22Rv1 (cell line): ENCODE measurements at regions not wholly inside any gene's neighbourhood (a gene's known extent, or its start where the extent isn't known, plus 50 kb on each side); places are given as distances from the start of the nearest gene placed in this dataset.

Source experiments
- ZFX ChIP-seq: fragments of 450-650 bp; IDR thresholded peaks from 2 replicates; pipeline ENCODE4 v1.6.1; 2017; ENCODE audit warnings: antibody characterized with exemption, borderline replicate concordance
- TF ChIP-seq, protein P1 (sequence below): fragments of 450-650 bp; IDR thresholded peaks from 2 replicates; pipeline ENCODE4 v1.5.1; 2017; ENCODE audit warnings: mild to moderate bottlenecking

DNA sequence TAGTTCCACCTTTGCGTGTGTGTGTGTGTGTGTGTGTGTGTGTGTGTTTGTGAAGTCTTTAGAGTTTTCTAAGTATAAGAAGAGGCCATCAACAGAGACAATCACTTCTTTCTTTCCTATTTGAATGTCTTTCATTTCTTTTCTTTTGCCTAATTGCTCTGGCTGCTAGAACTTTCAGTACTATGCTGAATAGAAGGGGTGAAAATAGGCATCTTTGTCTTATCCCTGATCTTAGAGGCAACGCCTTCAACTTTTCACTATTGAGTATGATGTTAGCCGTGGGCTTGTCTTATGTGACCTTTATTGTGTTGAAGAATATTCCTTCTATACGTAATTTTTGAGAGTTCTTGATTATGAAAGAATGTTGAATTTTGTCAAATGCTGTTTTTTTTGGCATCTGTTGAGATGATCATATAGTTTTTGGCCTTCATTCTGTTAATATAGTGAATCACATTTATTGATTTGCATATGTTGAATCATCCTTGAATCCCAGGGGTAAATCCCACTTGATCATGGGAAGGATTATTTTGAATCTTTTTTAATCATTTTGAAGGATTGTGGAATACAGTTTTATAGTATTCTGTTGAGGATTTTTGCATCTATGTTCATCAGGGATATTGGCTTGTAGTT lies 134.8 kb upstream of the CD180 start:
- TF ChIP-seq, protein P1, sequence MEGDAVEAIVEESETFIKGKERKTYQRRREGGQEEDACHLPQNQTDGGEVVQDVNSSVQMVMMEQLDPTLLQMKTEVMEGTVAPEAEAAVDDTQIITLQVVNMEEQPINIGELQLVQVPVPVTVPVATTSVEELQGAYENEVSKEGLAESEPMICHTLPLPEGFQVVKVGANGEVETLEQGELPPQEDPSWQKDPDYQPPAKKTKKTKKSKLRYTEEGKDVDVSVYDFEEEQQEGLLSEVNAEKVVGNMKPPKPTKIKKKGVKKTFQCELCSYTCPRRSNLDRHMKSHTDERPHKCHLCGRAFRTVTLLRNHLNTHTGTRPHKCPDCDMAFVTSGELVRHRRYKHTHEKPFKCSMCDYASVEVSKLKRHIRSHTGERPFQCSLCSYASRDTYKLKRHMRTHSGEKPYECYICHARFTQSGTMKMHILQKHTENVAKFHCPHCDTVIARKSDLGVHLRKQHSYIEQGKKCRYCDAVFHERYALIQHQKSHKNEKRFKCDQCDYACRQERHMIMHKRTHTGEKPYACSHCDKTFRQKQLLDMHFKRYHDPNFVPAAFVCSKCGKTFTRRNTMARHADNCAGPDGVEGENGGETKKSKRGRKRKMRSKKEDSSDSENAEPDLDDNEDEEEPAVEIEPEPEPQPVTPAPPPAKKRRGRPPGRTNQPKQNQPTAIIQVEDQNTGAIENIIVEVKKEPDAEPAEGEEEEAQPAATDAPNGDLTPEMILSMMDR, result no peak
- no peak for TF ChIP-seq ZFX
